ENCODE measurements at regions not wholly inside any gene's neighbourhood (a gene's known extent, or its start where the extent isn't known, plus 50 kb on each side); places are given as distances from the start of the nearest gene placed in this dataset.

- no peaks in the 10 kb centered on the region for H3K36me3 ChIP-seq (ENCODE audit: control insufficient read depth in 2 of 2, insufficient read depth in 2 of 2, low read length in 2 of 2)
- no peak overlapping the region for H3K4me3 ChIP-seq (ENCODE audit: low read length in 2 of 2)
- H3K4me1 ChIP-seq (ENCODE audit: control insufficient read depth in 2 of 2, insufficient read depth in 2 of 2, low read length in 2 of 2): no peaks in the 10 kb centered on the region
- H3K27ac ChIP-seq (ENCODE audit: low read depth in 2 of 2, low read length in 2 of 2): no peak overlapping the region
- no peaks in the 10 kb centered on the region for H3K9me3 ChIP-seq (ENCODE audit: control insufficient read depth in 2 of 2, low read length in 2 of 2)
- peaks cover 7 to 8% of the 10 kb centered on the region in 2 donors for H3K27me3 ChIP-seq (ENCODE audit: control insufficient read depth in 2 of 2, insufficient read depth in 2 of 2, low read length in 2 of 2)
- no peak overlapping the region for H3K9ac ChIP-seq (ENCODE audit: low read depth in 1 of 2, low read length in 2 of 2)
Observed at GRCh38 chr1:36692465-36693160, 209.9 kb upstream of the CSF3R start.

DNA sequence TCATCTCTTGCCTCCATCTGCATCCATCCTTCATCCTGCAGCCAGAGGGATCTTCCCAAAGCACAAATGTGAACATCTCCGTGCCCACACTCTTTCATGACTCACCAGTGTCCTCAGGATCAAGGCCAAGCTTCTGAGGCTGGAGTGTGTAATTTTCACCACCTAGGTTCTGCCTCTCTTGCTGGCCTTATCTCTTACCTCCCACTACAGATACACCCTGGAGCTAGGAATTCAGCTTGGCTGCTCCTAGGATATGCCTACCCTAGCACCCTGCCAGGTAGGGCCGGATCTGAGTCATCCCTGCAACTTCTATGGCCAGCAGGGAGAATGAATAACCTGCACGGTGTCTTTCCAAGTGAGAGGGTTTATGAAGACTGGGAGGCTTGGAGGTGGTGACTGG, 208.7 kb upstream of the CSF3R start:
- Histone ChIP-seq H3K9ac (ENCODE audit: low read depth in 1 of 2, low read length in 2 of 2) (no peak overlapping the region), H3K4me3 (ENCODE audit: low read length in 2 of 2) (no peak overlapping the region), H3K4me1 (ENCODE audit: control insufficient read depth in 2 of 2, insufficient read depth in 2 of 2, low read length in 2 of 2) (no peaks in the 10 kb centered on the region), H3K27ac (ENCODE audit: low read depth in 2 of 2, low read length in 2 of 2) (no peak overlapping the region), H3K9me3 (ENCODE audit: control insufficient read depth in 2 of 2, low read length in 2 of 2) (no peaks in the 10 kb centered on the region), H3K27me3 (ENCODE audit: control insufficient read depth in 2 of 2, insufficient read depth in 2 of 2, low read length in 2 of 2) (peaks cover 8 to 13% of the 10 kb centered on the region in 2 donors), H3K36me3 (ENCODE audit: control insufficient read depth in 2 of 2, insufficient read depth in 2 of 2, low read length in 2 of 2) (no peaks in the 10 kb centered on the region)

DNA sequence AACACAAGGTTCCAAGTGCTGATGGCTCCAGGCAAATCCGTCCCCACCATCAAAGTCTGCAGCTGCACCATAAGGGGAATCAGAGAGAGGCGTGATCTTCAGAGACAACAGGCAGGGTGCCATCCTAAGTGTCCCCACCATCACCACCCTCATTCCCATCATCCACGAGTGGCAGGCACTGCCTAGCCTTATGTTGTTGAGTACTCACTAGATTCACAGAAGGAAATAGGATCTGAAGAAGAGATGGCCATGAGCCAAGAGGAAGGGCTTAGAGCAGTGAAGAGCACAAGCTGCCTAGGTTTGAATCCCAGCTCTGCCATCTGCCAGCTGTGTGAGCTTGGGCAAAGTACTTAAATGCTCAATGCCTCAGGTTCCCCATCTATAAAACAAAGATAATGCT, 207.3 kb upstream of the CSF3R start:
- H3K4me3 ChIP-seq (ENCODE audit: low read length in 2 of 2): no peak overlapping the region
- no peaks in the 10 kb centered on the region for H3K9me3 ChIP-seq (ENCODE audit: control insufficient read depth in 2 of 2, low read length in 2 of 2)
- H3K9ac ChIP-seq (ENCODE audit: low read depth in 1 of 2, low read length in 2 of 2): no peak overlapping the region
- H3K4me1 ChIP-seq (ENCODE audit: control insufficient read depth in 2 of 2, insufficient read depth in 2 of 2, low read length in 2 of 2): no peaks in the 10 kb centered on the region
- H3K36me3 ChIP-seq (ENCODE audit: control insufficient read depth in 2 of 2, insufficient read depth in 2 of 2, low read length in 2 of 2): no peaks in the 10 kb centered on the region
- no peak overlapping the region for H3K27ac ChIP-seq (ENCODE audit: low read depth in 2 of 2, low read length in 2 of 2)
- peaks cover 3 to 10% of the 10 kb centered on the region in 2 donors for H3K27me3 ChIP-seq (ENCODE audit: control insufficient read depth in 2 of 2, insufficient read depth in 2 of 2, low read length in 2 of 2)

DNA sequence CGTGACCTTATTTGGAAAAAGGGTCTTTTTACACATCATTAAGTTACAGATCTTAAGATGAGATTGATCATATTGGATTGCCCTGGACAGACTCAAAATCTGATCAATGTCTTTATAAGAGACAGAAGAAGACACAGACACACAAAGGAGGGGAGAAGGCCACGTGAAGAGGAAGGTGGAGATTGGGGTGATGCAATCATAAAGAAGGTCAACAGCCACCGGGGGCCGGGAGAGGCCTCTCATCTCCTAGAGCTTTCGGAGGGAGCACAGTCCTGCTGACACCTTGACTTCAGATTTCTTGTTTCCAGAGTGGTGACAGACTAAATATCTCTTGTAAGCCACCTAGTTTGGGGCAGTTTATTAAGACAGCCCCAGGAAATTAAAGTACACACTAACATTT, 204.6 kb upstream of the CSF3R start:
- Histone ChIP-seq H3K9ac (ENCODE audit: low read depth in 1 of 2, low read length in 2 of 2) (no peak overlapping the region), H3K9me3 (ENCODE audit: control insufficient read depth in 2 of 2, low read length in 2 of 2) (no peaks in the 10 kb centered on the region), H3K27ac (ENCODE audit: low read depth in 2 of 2, low read length in 2 of 2) (no peak overlapping the region), H3K36me3 (ENCODE audit: control insufficient read depth in 2 of 2, insufficient read depth in 2 of 2, low read length in 2 of 2) (no peaks in the 10 kb centered on the region), H3K27me3 (ENCODE audit: control insufficient read depth in 2 of 2, insufficient read depth in 2 of 2, low read length in 2 of 2) (peaks cover 3 to 6% of the 10 kb centered on the region in 2 donors), H3K4me3 (ENCODE audit: low read length in 2 of 2) (no peak overlapping the region), H3K4me1 (ENCODE audit: control insufficient read depth in 2 of 2, insufficient read depth in 2 of 2, low read length in 2 of 2) (no peaks in the 10 kb centered on the region)

- Histone ChIP-seq H3K4me3 (ENCODE audit: low read length in 2 of 2) (no peak overlapping the region), H3K27ac (ENCODE audit: low read depth in 2 of 2, low read length in 2 of 2) (no peak overlapping the region), H3K4me1 (ENCODE audit: control insufficient read depth in 2 of 2, insufficient read depth in 2 of 2, low read length in 2 of 2) (no peaks in the 10 kb centered on the region), H3K36me3 (ENCODE audit: control insufficient read depth in 2 of 2, insufficient read depth in 2 of 2, low read length in 2 of 2) (no peaks in the 10 kb centered on the region), H3K9me3 (ENCODE audit: control insufficient read depth in 2 of 2, low read length in 2 of 2) (no peaks in the 10 kb centered on the region), H3K9ac (ENCODE audit: low read depth in 1 of 2, low read length in 2 of 2) (no peak overlapping the region), H3K27me3 (ENCODE audit: control insufficient read depth in 2 of 2, insufficient read depth in 2 of 2, low read length in 2 of 2) (peaks cover 10 to 12% of the 10 kb centered on the region in 2 donors)
Observed at GRCh38 chr1:36675931-36676562, 193.3 kb upstream of the CSF3R start.

GRCh38 chr1:36675106-36675505, 192.4 kb upstream of the CSF3R start:
- Histone ChIP-seq H3K9ac (ENCODE audit: low read depth in 1 of 2, low read length in 2 of 2) (no peak overlapping the region), H3K27ac (ENCODE audit: low read depth in 2 of 2, low read length in 2 of 2) (no peak overlapping the region), H3K27me3 (ENCODE audit: control insufficient read depth in 2 of 2, insufficient read depth in 2 of 2, low read length in 2 of 2) (peaks cover 7 to 12% of the 10 kb centered on the region in 2 donors), H3K4me1 (ENCODE audit: control insufficient read depth in 2 of 2, insufficient read depth in 2 of 2, low read length in 2 of 2) (no peaks in the 10 kb centered on the region), H3K9me3 (ENCODE audit: control insufficient read depth in 2 of 2, low read length in 2 of 2) (no peaks in the 10 kb centered on the region), H3K4me3 (ENCODE audit: low read length in 2 of 2) (no peak overlapping the region), H3K36me3 (ENCODE audit: control insufficient read depth in 2 of 2, insufficient read depth in 2 of 2, low read length in 2 of 2) (no peaks in the 10 kb centered on the region)

GRCh38 chr1:36673202-36673601, 190.5 kb upstream of the CSF3R start:
- Histone ChIP-seq H3K27me3 (ENCODE audit: control insufficient read depth in 2 of 2, insufficient read depth in 2 of 2, low read length in 2 of 2) (peaks cover 7 to 12% of the 10 kb centered on the region in 2 donors), H3K27ac (ENCODE audit: low read depth in 2 of 2, low read length in 2 of 2) (no peak overlapping the region)

DNA sequence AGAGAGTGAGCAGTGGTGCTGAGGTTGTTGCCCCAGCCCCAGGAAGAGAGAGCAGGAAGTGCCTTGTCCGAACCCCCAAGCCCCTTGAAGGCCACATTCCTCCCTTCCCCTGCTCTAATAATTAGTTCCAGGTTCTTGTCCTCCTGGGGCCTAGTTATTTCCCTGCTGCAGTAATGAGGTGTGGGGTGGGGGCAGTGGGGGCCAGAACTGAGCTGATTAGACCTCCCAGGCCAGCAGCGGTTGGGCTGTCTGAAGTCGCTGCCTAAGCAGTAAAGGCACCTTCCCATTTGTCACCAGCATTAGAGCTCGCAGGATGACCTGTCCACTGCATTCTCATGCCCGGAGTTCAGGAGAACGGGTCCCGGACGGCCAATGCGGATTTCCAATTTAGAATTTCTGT, 186.5 kb upstream of the CSF3R start:
- peaks cover 7 to 12% of the 10 kb centered on the region in 2 donors for H3K27me3 ChIP-seq (ENCODE audit: control insufficient read depth in 2 of 2, insufficient read depth in 2 of 2, low read length in 2 of 2)
- no peak overlapping the region for H3K4me3 ChIP-seq (ENCODE audit: low read length in 2 of 2)
- no peaks in the 10 kb centered on the region for H3K9me3 ChIP-seq (ENCODE audit: control insufficient read depth in 2 of 2, low read length in 2 of 2)
- no peak overlapping the region for H3K9ac ChIP-seq (ENCODE audit: low read depth in 1 of 2, low read length in 2 of 2)
- no peaks in the 10 kb centered on the region for H3K4me1 ChIP-seq (ENCODE audit: control insufficient read depth in 2 of 2, insufficient read depth in 2 of 2, low read length in 2 of 2)
- H3K27ac ChIP-seq (ENCODE audit: low read depth in 2 of 2, low read length in 2 of 2): no peak overlapping the region
- no peaks in the 10 kb centered on the region for H3K36me3 ChIP-seq (ENCODE audit: control insufficient read depth in 2 of 2, insufficient read depth in 2 of 2, low read length in 2 of 2)

More at GRCh38 chr1:36673202-36673601, 190.5 kb upstream of the CSF3R start:
- Histone ChIP-seq H3K36me3 (ENCODE audit: control insufficient read depth in 2 of 2, insufficient read depth in 2 of 2, low read length in 2 of 2) (no peaks in the 10 kb centered on the region), H3K4me1 (ENCODE audit: control insufficient read depth in 2 of 2, insufficient read depth in 2 of 2, low read length in 2 of 2) (no peaks in the 10 kb centered on the region), H3K9ac (ENCODE audit: low read depth in 1 of 2, low read length in 2 of 2) (no peak overlapping the region), H3K4me3 (ENCODE audit: low read length in 2 of 2) (no peak overlapping the region), H3K9me3 (ENCODE audit: control insufficient read depth in 2 of 2, low read length in 2 of 2) (no peaks in the 10 kb centered on the region)

GRCh38 chr1:36667836-36668235, 185.1 kb upstream of the CSF3R start:
- Histone ChIP-seq H3K27ac (ENCODE audit: low read depth in 2 of 2, low read length in 2 of 2) (no peak overlapping the region), H3K9me3 (ENCODE audit: control insufficient read depth in 2 of 2, low read length in 2 of 2) (no peaks in the 10 kb centered on the region), H3K36me3 (ENCODE audit: control insufficient read depth in 2 of 2, insufficient read depth in 2 of 2, low read length in 2 of 2) (no peaks in the 10 kb centered on the region), H3K27me3 (ENCODE audit: control insufficient read depth in 2 of 2, insufficient read depth in 2 of 2, low read length in 2 of 2) (peaks cover 5 to 9% of the 10 kb centered on the region in 2 donors), H3K9ac (ENCODE audit: low read depth in 1 of 2, low read length in 2 of 2) (no peak overlapping the region), H3K4me3 (ENCODE audit: low read length in 2 of 2) (no peak overlapping the region), H3K4me1 (ENCODE audit: control insufficient read depth in 2 of 2, insufficient read depth in 2 of 2, low read length in 2 of 2) (no peaks in the 10 kb centered on the region)

DNA sequence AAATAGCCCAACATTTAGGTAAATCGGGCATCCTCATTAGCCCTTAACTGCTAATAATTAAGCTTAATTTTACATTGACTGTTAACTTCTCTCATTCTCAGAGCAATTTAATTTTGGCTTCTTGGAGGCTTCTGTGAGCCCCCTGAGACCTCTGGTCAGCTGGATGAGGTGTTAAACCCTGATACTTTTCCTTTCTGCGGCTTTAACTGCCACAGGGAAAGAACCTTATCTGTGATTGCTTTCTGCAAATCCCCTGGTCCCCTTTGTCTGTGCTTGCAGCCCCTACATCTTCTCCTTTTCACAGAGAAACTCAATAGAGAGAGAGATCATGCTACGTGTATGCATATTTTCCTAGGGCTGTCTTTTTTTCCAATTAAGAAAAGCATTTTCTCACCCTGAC, 184.5 kb upstream of the CSF3R start:
- Histone ChIP-seq H3K4me3 (ENCODE audit: low read length in 2 of 2) (no peak overlapping the region), H3K27ac (ENCODE audit: low read depth in 2 of 2, low read length in 2 of 2) (no peak overlapping the region), H3K9me3 (ENCODE audit: control insufficient read depth in 2 of 2, low read length in 2 of 2) (no peaks in the 10 kb centered on the region), H3K9ac (ENCODE audit: low read depth in 1 of 2, low read length in 2 of 2) (no peak overlapping the region), H3K4me1 (ENCODE audit: control insufficient read depth in 2 of 2, insufficient read depth in 2 of 2, low read length in 2 of 2) (no peaks in the 10 kb centered on the region), H3K36me3 (ENCODE audit: control insufficient read depth in 2 of 2, insufficient read depth in 2 of 2, low read length in 2 of 2) (no peaks in the 10 kb centered on the region), H3K27me3 (ENCODE audit: control insufficient read depth in 2 of 2, insufficient read depth in 2 of 2, low read length in 2 of 2) (peaks cover 3 to 4% of the 10 kb centered on the region in 2 donors)

All from mucosa of rectum (tissue), 2 donors.